Left colon (tissue), 2 donors: ENCODE measurements at regions not wholly inside any gene's neighbourhood (a gene's known extent, or its start where the extent isn't known, plus 50 kb on each side); places are given as distances from the start of the nearest gene placed in this dataset.
"Not testable (repeated sequence)": the region's sequence is repeated elsewhere in the genome, so short reads cannot be mapped to it uniquely, and the experiment has no call there.

Experiments used
- ATAC-seq: fragments of 200-7000 bp; cut with Tn5 transposase; one replicate; pipeline ENCODE4 v1.9.1; 2020; ENCODE audit warnings: mild to moderate bottlenecking, moderate library complexity
- DNase-seq, 2 donors: peaks; one replicate each; pipeline ENCODE4 v3.0.0-alpha.2; 2020
- intact Hi-C, 2 donors: fragments of 100-400 bp; cut with DNase I in 1 of 2; cut with micrococcal nuclease in 1 of 2; formaldehyde crosslinking; loops; one replicate each; pipeline versions ENCODE4 v1.11.2 to v1.14.0; 2022; cut with DNase I, micrococcal nuclease
- donor health status: DM: no; HTN: no; CAD: no.
- donor health status: DM: yes; HTN: yes; CAD: no.

- ATAC-seq: no peak
- no peak for DNase-seq
- intact Hi-C loops: no loop called here
These were observed 215.5 kb upstream of the PRKCQ start for GRCh38 chr10:6795541-6795940.

- ATAC-seq, DNase-seq, intact Hi-C loops: not testable (repeated sequence)
These were observed 214.8 kb upstream of the PRKCQ start for GRCh38 chr10:6794841-6795240.

GRCh38 chr10:6794441-6794840 is 214.4 kb upstream of the PRKCQ start:
- intact Hi-C loops: no loop called here
- no peak for DNase-seq
- no peak for ATAC-seq

GRCh38 chr10:6788731-6789130 is 208.7 kb upstream of the PRKCQ start:
- intact Hi-C loops: no loop called here
- DNase-seq (no peak), ATAC-seq (no peak)

GRCh38 chr10:6788231-6788630 is 208.2 kb upstream of the PRKCQ start:
- intact Hi-C loops: no loop called here
- no peak for ATAC-seq

GRCh38 chr10:6787718-6788117 is 207.6 kb upstream of the PRKCQ start:
- intact Hi-C loops: no loop called here
- DNase-seq (no peak), ATAC-seq (no peak)

More at GRCh38 chr10:6788231-6788630, 208.2 kb upstream of the PRKCQ start:
- no peak for DNase-seq

GRCh38 chr10:6787091-6787490 is 207.0 kb upstream of the PRKCQ start:
- intact Hi-C loops: no loop called here
- ATAC-seq: no peak
- no peak for DNase-seq

- DNase-seq (no peak), ATAC-seq (no peak)
- intact Hi-C loops: no loop called here
These were observed 206.5 kb upstream of the PRKCQ start for GRCh38 chr10:6786579-6787031.

GRCh38 chr10:6784429-6784828 is 204.4 kb upstream of the PRKCQ start:
- ATAC-seq, DNase-seq, intact Hi-C loops: not testable (repeated sequence)

GRCh38 chr10:6783471-6783870 is 203.4 kb upstream of the PRKCQ start:
- no peak for DNase-seq
- intact Hi-C loops: no loop called here
- ATAC-seq: no peak

- intact Hi-C loops: no loop called here
- ATAC-seq (no peak), DNase-seq (no peak)
These were observed 202.3 kb upstream of the PRKCQ start for GRCh38 chr10:6782378-6782777.

GRCh38 chr10:6781133-6781770 is 201.2 kb upstream of the PRKCQ start:
- intact Hi-C loops: no loop called here
- ATAC-seq: no peak
- DNase-seq: no peak

GRCh38 chr10:6780008-6780677 is 200.1 kb upstream of the PRKCQ start:
- DNase-seq (no peak), ATAC-seq (no peak)
- intact Hi-C loops: no loop called here

- no peak for ATAC-seq
- intact Hi-C loops: no loop called here
- DNase-seq: no peak
These were observed 199.1 kb upstream of the PRKCQ start for GRCh38 chr10:6778992-6779701.

- DNase-seq (no peak), ATAC-seq (no peak)
- intact Hi-C loops: no loop called here
These were observed 196.1 kb upstream of the PRKCQ start for GRCh38 chr10:6776170-6776569.

GRCh38 chr10:6774406-6774805 is 194.3 kb upstream of the PRKCQ start:
- DNase-seq: no peak
- no peak for ATAC-seq
- intact Hi-C loops: no loop called here

- DNase-seq (no peak), ATAC-seq (no peak)
- intact Hi-C loops: no loop called here
These were observed 191.3 kb upstream of the PRKCQ start for GRCh38 chr10:6771331-6771730.

- intact Hi-C loops: no loop called here
- DNase-seq (no peak), ATAC-seq (no peak)
These were observed 190.8 kb upstream of the PRKCQ start for GRCh38 chr10:6770846-6771245.

GRCh38 chr10:6769704-6770417 is 189.8 kb upstream of the PRKCQ start:
- ATAC-seq: no peak

More at GRCh38 chr10:6769704-6770417, 189.8 kb upstream of the PRKCQ start:
- intact Hi-C loops: no loop called here
- no peak for DNase-seq
